ENCODE measurements at regions not wholly inside any gene's neighbourhood (a gene's known extent, or its start where the extent isn't known, plus 50 kb on each side); places are given as distances from the start of the nearest gene placed in this dataset.

- H2AFZ ChIP-seq (ENCODE audit: low read length), result peak overlapping the region; percentile 40
These were observed 62.8 kb upstream of the EDNRB start for GRCh38 chr13:77981281-77981881.

GRCh38 chr13:77980592-77980991 lies 62.0 kb upstream of the EDNRB start:
- Histone ChIP-seq H3K27me3 (ENCODE audit: control insufficient read depth, insufficient read depth, low read length) (no peaks in the 10 kb centered on the region), H3K9ac (ENCODE audit: insufficient read depth, low read length) (no peak overlapping the region), H3K36me3 (ENCODE audit: control insufficient read depth, insufficient read depth, low read length) (no peaks in the 10 kb centered on the region), H2AFZ (ENCODE audit: low read length) (peak overlapping the region; percentile 40), H3K4me1 (ENCODE audit: control insufficient read depth, extremely low read depth, insufficient read depth, low read length) (no peaks in the 10 kb centered on the region), H3K4me3 (replicated peaks in 1 of 4; ENCODE audit: control extremely low read depth in 1 of 4, insufficient read depth in 1 of 4, low read depth in 3 of 4, low read length in 4 of 4) (no peak overlapping the region), H3K79me2 (ENCODE audit: control insufficient read depth, insufficient read depth, low read length) (no peaks in the 10 kb centered on the region), H3K4me2 (ENCODE audit: extremely low read depth, insufficient read depth, low read length) (no peak overlapping the region), H4K20me1 (ENCODE audit: control insufficient read depth, extremely low read depth, insufficient read depth, low read length) (no peaks in the 10 kb centered on the region), H3K27ac (ENCODE audit: insufficient read depth, low read length) (no peak overlapping the region), H3K9me3 (ENCODE audit: control insufficient read depth, insufficient read depth, low read depth, low read length) (no peaks in the 10 kb centered on the region)
- DNase-seq (ENCODE audit: low read depth in 2 of 2), result peak; percentile 80 to 86
- TF ChIP-seq CTCF (conservative IDR thresholded peaks at IDR 0.05 in 1 of 2, IDR thresholded peaks at IDR 0.05 in 1 of 2; ENCODE audit: low read depth in 1 of 2, low read length in 2 of 2), result no peak
- no peak for TF ChIP-seq EZH2 (IDR thresholded peaks at IDR 0.05; ENCODE audit: low read length, missing control alignments)

More at GRCh38 chr13:77981281-77981881, 62.8 kb upstream of the EDNRB start:
- Histone ChIP-seq H3K4me3 (replicated peaks in 1 of 4; ENCODE audit: control extremely low read depth in 1 of 4, insufficient read depth in 1 of 4, low read depth in 3 of 4, low read length in 4 of 4) (no peak overlapping the region), H3K4me2 (ENCODE audit: extremely low read depth, insufficient read depth, low read length) (no peak overlapping the region), H3K27ac (ENCODE audit: insufficient read depth, low read length) (no peak overlapping the region), H3K4me1 (ENCODE audit: control insufficient read depth, extremely low read depth, insufficient read depth, low read length) (no peaks in the 10 kb centered on the region), H3K36me3 (ENCODE audit: control insufficient read depth, insufficient read depth, low read length) (no peaks in the 10 kb centered on the region), H4K20me1 (ENCODE audit: control insufficient read depth, extremely low read depth, insufficient read depth, low read length) (no peaks in the 10 kb centered on the region), H3K27me3 (ENCODE audit: control insufficient read depth, insufficient read depth, low read length) (no peaks in the 10 kb centered on the region), H3K9me3 (ENCODE audit: control insufficient read depth, insufficient read depth, low read depth, low read length) (no peaks in the 10 kb centered on the region), H3K79me2 (ENCODE audit: control insufficient read depth, insufficient read depth, low read length) (no peaks in the 10 kb centered on the region), H3K9ac (ENCODE audit: insufficient read depth, low read length) (no peak overlapping the region)
- DNase-seq (ENCODE audit: low read depth in 2 of 2), result peak; percentile 23 to 59
- TF ChIP-seq EZH2 (IDR thresholded peaks at IDR 0.05; ENCODE audit: low read length, missing control alignments) (no peak), CTCF (conservative IDR thresholded peaks at IDR 0.05 in 1 of 2, IDR thresholded peaks at IDR 0.05 in 1 of 2; ENCODE audit: low read depth in 1 of 2, low read length in 2 of 2) (no peak)

- H3K27me3 ChIP-seq (ENCODE audit: control insufficient read depth, insufficient read depth, low read length), result no peaks in the 10 kb centered on the region
- H3K79me2 ChIP-seq (ENCODE audit: control insufficient read depth, insufficient read depth, low read length), result no peaks in the 10 kb centered on the region
- H2AFZ ChIP-seq (ENCODE audit: low read length), result no peak overlapping the region
- no peak overlapping the region for H3K9ac ChIP-seq (ENCODE audit: insufficient read depth, low read length)
- no peaks in the 10 kb centered on the region for H3K9me3 ChIP-seq (ENCODE audit: control insufficient read depth, insufficient read depth, low read depth, low read length)
- no peaks in the 10 kb centered on the region for H4K20me1 ChIP-seq (ENCODE audit: control insufficient read depth, extremely low read depth, insufficient read depth, low read length)
- no peak overlapping the region for H3K27ac ChIP-seq (ENCODE audit: insufficient read depth, low read length)
- no peaks in the 10 kb centered on the region for H3K36me3 ChIP-seq (ENCODE audit: control insufficient read depth, insufficient read depth, low read length)
- H3K4me1 ChIP-seq (ENCODE audit: control insufficient read depth, extremely low read depth, insufficient read depth, low read length), result no peaks in the 10 kb centered on the region
- TF ChIP-seq CTCF (conservative IDR thresholded peaks at IDR 0.05 in 1 of 2, IDR thresholded peaks at IDR 0.05 in 1 of 2; ENCODE audit: low read depth in 1 of 2, low read length in 2 of 2) (no peak), EZH2 (IDR thresholded peaks at IDR 0.05; ENCODE audit: low read length, missing control alignments) (no peak)
- H3K4me3 ChIP-seq (replicated peaks in 1 of 4; ENCODE audit: control extremely low read depth in 1 of 4, insufficient read depth in 1 of 4, low read depth in 3 of 4, low read length in 4 of 4), result no peak overlapping the region
- peak in 1 of 2 donors; percentile 7 for DNase-seq (ENCODE audit: low read depth in 2 of 2)
- no peak overlapping the region for H3K4me2 ChIP-seq (ENCODE audit: extremely low read depth, insufficient read depth, low read length)
These were observed 61.2 kb upstream of the EDNRB start for GRCh38 chr13:77979721-77980385.

Measured in fibroblast of lung (primary cell).